Stimulated activated CD4-positive, alpha-beta T cell treated with anti-CD3 and anti-CD28 coated beads, Interleukin-12 subunit alpha, Interleukin-12 subunit beta, amount 100 ng/mL, for 4 hours (primary cell): ENCODE measurements at regions not wholly inside any gene's neighbourhood (a gene's known extent, or its start where the extent isn't known, plus 50 kb on each side); places are given as distances from the start of the nearest gene placed in this dataset.
"Not testable (repeated sequence)": the region's sequence is repeated elsewhere in the genome, so short reads cannot be mapped to it uniquely, and the experiment has no call there.

Experiments
- DNase-seq: peaks from one replicate; pipeline ENCODE4 v3.0.0-alpha.2; 2020

DNA sequence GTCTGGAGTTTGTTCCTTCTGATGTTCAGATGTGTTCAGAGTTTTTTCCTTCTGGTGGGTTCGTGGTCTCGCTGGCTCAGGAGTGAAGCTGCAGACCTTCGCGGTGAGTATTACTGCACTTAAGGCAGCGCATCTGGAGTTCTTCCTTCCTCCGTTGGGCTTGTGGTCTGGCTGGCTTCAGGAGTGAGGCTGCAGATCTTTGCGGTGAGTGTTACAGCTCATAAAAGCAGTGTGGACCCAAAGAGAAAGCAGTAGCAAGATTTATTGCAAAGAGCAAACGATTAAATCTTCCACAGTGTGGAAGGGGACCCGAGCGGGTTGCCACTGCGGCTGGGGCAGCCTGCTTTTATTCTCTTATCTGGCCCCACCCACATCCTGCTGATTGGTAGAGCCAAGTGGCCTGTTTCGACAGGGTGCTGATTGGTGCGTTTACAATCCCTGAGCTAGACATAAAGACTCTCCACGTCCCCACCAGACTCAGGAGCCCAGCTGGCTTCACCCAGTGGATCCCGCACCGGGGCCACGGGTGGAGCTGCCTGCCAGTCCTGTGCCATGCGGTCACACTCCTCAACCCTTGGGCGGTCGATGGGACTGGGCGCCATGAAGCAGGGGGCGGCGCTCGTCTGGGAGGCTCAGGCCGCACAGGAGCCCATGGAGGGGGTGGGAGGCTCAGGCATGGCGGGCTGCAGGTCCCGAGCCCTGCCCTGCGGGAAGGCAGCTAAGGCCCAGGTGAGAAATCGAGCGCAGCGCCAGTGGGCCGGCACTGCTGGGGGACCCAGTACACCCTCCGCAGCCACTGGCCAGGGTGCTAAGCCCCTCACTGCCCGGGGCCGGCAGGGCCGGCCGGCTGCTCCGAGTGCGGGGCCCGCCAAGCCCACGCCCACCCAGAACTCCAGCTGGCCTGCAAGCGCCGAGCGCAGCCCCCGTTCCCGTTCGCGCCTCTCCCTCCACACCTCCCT lies 315.3 kb upstream of the SGK1 start:
- DNase-seq = peak; percentile 9

DNA sequence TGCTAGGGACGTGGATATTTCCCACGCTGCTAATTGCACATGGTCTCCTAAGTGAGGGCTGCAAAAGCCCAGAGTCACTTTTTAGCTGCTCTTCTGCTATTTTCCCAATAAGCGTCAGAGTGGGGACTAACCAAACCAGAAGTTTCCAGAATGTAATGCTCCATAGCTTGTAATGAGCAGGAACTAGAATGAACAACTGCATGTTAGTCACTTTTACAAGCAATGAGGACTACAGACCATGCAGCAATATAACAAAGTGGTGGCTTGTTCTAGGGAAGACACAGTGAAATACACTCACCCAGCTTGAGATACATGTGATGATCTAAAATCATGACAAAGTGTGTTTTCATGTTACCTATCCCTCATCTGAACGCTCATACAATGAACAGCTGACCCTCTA lies 314.1 kb upstream of the SGK1 start:
- no peak for DNase-seq

- no peak for DNase-seq
These were observed 313.5 kb upstream of the SGK1 start for GRCh38 chr6:134631398-134631924.

- DNase-seq = no peak
These were observed 312.7 kb upstream of the SGK1 start for GRCh38 chr6:134630508-134631121.

DNA sequence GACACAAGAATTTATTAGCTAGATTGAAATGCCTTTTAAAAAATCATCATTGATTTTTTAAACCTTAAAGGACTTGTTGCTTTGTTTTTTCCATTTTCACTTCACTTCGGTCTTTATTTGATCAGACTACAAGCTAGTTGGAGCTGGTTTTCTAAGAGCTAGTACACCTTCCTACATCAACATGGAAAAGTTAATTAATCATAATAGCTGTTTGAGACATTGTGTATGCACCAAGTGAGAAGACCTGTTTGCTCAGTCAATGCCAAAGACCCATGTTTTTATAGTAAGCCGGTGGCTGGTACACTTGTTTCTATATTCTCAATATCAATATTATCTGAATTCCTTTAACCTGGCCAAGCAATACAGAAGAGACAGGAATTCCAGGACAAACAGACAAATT lies 310.2 kb upstream of the SGK1 start:
- DNase-seq = no peak

DNA sequence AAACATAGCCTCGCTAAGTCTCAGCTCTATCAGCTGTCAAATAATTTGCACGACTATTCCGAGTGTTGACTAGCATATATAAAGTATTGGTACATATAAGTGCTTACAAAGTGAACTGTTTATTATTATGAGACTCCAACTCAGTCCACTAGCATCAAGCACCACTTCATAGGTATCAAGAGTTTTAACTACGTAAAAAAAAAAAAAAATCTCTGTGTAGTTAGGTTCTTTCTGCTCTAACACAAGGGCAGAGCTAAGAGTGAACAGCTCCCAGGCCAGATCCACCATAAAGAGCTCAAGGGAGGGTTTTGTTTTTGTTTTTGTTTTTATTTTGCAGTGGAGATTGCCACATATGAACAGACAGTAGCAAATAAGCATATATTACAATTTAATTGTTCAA lies 309.8 kb upstream of the SGK1 start:
- DNase-seq = no peak

GRCh38 chr6:134626589-134626988 lies 308.7 kb upstream of the SGK1 start:
- DNase-seq = no peak

DNA sequence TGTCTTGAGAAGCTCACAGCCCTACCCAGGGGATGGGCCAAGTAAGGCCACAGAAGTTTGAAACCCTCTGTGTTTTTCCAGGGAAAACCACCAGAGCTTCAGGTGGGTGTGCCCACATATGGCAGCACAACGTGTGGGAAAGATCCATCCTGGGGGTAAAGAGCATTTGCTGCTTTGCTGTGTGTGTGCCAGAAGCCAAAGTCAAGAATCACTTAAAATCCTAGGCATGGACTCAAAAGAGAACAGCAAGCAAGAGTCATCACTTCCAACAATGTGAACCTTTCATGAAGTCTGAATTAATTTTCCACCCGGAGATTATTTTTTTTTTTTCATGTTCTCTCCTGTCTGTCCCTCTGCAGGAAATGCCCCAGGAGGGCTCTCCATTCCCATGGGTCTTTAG lies 308.2 kb upstream of the SGK1 start:
- DNase-seq = no peak

DNA sequence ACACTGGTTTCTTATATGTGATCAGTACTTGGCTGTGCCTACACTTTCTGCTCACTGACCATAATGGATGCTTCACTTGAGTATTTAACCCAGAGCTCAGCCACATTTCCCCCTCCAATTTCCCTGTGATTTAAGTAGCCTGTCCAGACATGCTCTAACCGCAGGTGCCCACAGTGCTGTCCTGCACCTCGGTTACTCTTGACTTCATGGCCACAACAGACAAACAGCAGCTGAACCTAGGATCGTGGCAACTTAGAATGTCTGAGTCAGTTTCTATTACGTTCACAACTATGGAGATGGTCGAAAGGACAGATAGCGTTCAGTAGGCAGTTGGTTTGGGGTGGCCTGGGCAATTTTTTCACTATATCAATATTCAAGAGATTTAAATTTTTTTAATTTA lies 306.9 kb upstream of the SGK1 start:
- DNase-seq = no peak

DNA sequence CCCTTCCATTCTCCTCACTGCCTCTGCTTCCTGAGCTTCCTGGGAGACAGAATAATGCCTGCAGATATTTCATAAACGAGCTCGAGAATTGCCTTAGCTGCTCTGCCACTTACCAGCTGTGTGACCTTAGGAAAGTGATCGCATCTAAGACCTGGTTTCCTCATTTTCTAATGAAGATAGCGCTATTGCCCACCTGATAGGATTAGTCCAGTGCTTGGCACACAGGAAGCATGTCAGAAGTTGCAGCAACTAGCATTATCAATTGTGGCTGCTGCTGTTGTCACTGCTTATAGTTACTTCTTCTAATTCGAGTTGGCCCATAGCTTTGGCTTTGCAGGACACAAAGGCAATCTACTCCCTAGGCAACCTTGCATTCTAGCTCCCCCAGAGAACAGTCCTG lies 305.5 kb upstream of the SGK1 start:
- no peak for DNase-seq

- no peak for DNase-seq
These were observed 304.7 kb upstream of the SGK1 start for GRCh38 chr6:134622382-134623173.

DNA sequence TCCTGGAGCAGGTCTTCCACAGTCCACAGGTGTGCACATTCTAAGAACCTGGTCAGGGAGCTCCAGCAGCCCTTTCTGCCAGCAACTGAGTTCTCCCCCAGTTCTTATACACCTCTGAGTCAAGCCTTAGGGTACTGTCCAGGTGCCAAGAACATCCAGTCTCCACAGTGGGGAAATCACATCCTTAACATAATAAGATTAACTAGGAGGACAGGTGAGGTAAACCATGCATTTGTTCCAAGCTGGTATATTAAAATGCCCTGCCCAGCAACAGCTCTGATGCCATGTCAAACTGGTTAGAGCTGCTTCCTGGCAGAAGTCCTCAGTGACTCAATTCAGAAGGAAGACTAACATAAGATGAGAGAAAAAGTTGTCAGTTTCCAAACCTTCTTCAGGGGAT lies 303.9 kb upstream of the SGK1 start:
- no peak for DNase-seq

DNA sequence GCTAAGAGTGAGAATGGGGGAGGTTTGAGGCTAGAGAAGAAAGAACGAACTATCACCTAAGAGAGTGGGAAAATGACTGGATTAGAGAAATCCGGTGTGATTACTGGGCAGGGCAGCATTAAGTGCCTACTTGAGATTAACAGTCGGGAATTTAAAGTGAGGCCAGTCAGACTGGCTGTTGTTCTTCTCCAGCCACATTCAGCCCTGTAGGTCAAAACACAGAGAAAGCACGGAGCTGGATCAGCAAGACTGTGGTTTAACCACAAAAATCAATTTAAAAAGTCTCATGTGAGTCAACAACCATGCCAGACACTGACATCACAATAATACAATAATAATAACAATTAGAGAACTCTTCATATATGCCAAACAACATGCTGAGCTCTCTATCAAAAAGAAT lies 301.9 kb upstream of the SGK1 start:
- no peak for DNase-seq

- no peak for DNase-seq
These were observed 301.2 kb upstream of the SGK1 start for GRCh38 chr6:134619077-134619476.

DNA sequence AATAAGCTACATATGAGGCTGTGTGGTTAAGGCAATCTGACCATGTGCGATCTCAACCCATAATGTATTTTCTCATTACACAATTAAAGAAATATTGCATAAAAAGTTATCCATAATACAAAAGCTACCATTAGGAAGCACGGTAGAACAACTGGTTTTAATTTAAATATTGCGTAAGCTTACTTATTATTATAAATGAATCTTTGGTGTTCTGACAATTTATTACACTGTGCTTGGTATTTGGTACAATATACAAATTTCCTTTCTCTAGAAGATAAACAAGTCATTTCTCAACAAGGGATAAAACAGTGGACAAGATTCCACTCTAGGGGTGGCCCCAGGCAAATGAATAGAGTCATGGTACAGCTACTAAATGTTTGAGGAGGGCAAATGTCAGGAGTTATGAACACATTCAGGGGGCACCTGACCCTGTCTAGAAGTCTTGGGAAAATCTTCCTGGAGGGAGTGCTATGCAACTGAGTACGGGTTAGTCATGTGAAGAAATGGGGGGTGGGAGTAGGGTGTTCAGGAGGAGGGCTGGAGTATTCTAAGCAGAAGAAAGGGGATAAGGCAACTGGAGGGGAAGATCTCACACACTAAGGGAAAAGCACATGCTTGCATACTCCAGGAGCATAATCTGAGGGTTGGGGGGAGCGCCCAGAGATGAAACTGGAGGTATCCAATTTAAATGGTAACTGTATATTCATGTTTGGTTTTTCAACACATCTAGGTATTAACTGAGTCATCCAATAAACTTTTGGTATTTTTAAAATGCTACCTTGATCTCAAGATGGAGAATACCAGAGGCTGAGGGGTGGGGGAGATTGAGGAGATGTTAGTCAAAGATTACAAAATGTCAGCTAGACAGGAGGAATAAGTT lies 296.9 kb upstream of the SGK1 start:
- DNase-seq = no peak

GRCh38 chr6:134612128-134612527 lies 294.2 kb upstream of the SGK1 start:
- not testable (repeated sequence) for DNase-seq

- no peak for DNase-seq
These were observed 292.5 kb upstream of the SGK1 start for GRCh38 chr6:134610411-134610810.

DNA sequence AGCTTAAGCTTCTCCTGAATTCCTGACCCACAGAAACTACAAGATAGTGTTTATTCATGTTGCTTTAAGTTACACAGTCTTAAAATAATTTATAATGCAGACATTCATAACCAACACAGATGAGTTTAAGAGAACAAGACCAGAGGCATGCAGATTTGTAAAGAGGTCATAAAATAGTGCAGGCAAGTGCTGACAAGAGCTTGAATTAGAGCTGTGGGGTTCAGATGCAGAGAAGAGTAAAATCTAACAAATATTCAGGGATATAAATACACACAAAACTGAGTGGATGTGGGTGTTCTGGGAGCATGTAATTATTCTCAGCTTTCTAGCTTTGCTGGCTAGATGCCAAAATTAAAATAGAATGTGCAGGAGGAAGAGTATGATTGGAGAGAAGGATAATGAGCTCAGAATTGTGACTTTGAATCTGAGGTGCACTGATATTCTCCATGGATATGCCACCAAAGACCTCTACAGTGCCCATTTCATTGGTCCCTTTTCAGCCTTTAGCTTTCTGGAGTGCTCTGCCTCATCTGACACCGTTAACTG lies 291.9 kb upstream of the SGK1 start:
- no peak for DNase-seq

DNA sequence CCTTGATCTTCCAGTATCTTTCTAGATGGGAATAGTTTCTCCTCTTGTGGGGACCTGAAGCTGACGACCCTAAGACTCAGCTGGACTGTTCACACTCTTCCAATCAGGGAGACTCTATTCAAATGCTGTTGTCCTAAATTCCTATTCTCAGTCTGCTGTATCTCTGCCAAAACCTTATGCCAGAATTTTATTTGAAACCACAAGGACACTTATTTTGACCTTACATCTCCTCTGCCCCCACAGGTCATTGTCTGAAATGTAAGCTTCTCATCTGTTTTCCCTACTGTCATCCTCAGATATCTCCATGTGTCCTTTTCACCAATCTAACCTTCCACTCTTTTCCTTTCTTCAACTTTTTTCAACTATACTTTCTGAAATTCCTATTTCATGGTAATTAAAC lies 289.5 kb upstream of the SGK1 start:
- DNase-seq = no peak

DNA sequence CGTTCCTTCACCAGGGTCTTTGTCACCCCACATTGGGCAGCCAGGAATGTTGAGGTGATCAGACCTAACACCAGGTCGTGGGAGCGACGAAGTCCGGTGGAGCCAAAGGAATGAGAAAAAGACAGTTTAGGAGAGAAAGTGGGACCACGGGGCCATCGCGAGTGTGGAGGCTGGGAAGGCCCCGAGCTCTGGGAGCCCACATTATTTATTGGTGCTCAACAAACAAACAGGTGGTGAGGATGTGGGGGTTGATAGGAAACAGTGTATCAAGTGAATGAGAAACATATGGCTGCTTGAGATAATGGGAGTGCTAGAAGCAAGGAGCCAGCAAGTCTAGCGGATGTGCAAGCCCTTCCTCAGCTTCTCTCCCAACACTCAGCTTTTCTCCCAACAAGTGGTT lies 287.1 kb upstream of the SGK1 start:
- DNase-seq = no peak

DNA sequence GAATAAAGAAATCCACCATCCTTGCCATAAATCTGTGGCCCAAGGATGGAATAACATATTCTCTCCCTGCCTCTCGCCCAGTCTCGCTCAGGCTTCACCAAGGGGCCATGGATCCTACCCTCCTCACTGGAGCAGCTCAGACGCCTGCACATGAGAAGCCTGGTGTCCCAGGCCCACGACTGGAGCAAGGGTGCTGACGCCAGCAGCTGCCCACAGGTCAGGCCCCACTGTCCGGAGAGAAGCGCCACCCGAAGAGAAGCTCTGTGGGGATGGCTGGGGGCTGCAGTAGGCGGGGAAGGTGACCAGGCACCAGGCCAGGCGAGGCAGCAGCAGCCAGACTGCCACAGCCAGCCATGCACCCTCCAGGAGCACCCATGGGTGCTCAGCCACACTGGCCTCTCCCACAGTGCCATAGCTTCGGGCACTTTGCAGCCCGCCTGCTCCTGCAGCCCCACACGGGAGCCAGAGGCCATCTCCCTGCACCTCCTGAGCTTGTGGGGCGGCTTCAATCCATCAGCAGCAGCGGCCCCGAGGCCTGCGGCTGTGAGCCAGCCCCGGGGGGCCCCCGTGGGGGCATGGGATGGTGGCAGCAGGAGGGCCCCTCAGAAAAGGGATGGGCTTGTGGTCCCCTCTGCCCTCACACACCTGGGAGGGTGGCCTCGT lies 286.2 kb upstream of the SGK1 start:
- DNase-seq = no peak

DNA sequence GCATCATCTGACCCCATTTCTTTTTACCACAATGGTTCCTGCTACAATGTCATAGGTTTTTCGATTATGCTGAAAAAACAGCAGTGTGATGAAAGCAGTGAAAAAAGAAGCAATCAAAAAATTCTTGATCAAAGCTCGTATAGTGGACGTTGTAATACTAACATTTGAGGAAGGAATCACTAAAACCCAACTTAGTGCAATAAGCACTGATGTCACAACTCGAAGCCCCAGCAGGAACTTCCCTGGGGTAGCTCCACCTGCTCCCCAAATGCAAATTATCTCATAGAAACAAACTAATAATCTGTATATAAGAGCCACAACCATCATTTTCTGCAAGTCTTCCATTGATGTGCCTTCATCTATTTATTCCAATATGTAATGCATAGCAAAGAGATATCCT lies 285.6 kb upstream of the SGK1 start:
- DNase-seq = no peak
